ENCODE measurements at regions not wholly inside any gene's neighbourhood (a gene's known extent, or its start where the extent isn't known, plus 50 kb on each side); places are given as distances from the start of the nearest gene placed in this dataset.

GRCh38 chr4:131388277-131388676, 1760.8 kb upstream of the PCDH10 start:
- H3K27ac ChIP-seq (ENCODE audit: low read length) = no peak overlapping the region
- no peak overlapping the region for H3K4me3 ChIP-seq (ENCODE audit: low read length)
- no peaks in the 10 kb centered on the region for H3K9me3 ChIP-seq (ENCODE audit: insufficient read depth, low read length)
- H3K4me1 ChIP-seq (ENCODE audit: low read length) = no peaks in the 10 kb centered on the region
- no peaks in the 10 kb centered on the region for H3K79me2 ChIP-seq (ENCODE audit: low read length)
- no peak overlapping the region for H3K9ac ChIP-seq (ENCODE audit: low read length)
- H3K4me2 ChIP-seq (ENCODE audit: low read length) = no peak overlapping the region
- H4K20me1 ChIP-seq (ENCODE audit: insufficient read depth, low read length) = no peaks in the 10 kb centered on the region
- no peaks in the 10 kb centered on the region for H3K27me3 ChIP-seq (ENCODE audit: low read depth, low read length)
- no peak overlapping the region for H2AFZ ChIP-seq (ENCODE audit: low read depth, low read length)
- no peak for TF ChIP-seq EZH2phosphoT487 (IDR thresholded peaks at IDR 0.05; ENCODE audit: low read depth)
- TF ChIP-seq CTCF (IDR thresholded peaks at IDR 0.05; ENCODE audit: low read depth, low read length) = no peak
- H3K36me3 ChIP-seq (replicated peaks; ENCODE audit: low read depth, low read length) = no peaks in the 10 kb centered on the region

GRCh38 chr4:131408102-131408501, 1741.0 kb upstream of the PCDH10 start:
- Histone ChIP-seq H3K79me2 (ENCODE audit: low read length) (no peaks in the 10 kb centered on the region), H4K20me1 (ENCODE audit: insufficient read depth, low read length) (no peaks in the 10 kb centered on the region), H3K4me3 (ENCODE audit: low read length) (no peak overlapping the region), H3K9me3 (ENCODE audit: insufficient read depth, low read length) (no peaks in the 10 kb centered on the region), H2AFZ (ENCODE audit: low read depth, low read length) (no peak overlapping the region), H3K27ac (ENCODE audit: low read length) (no peak overlapping the region), H3K9ac (ENCODE audit: low read length) (no peak overlapping the region), H3K27me3 (ENCODE audit: low read depth, low read length) (no peaks in the 10 kb centered on the region), H3K4me1 (ENCODE audit: low read length) (no peaks in the 10 kb centered on the region), H3K36me3 (replicated peaks; ENCODE audit: low read depth, low read length) (peaks cover 4% of the 10 kb centered on the region), H3K4me2 (ENCODE audit: low read length) (no peak overlapping the region)
- no peak for TF ChIP-seq CTCF (IDR thresholded peaks at IDR 0.05; ENCODE audit: low read depth, low read length)
- no peak for TF ChIP-seq EZH2phosphoT487 (IDR thresholded peaks at IDR 0.05; ENCODE audit: low read depth)

- Histone ChIP-seq H3K27me3 (ENCODE audit: low read depth, low read length) (no peaks in the 10 kb centered on the region), H3K9ac (ENCODE audit: low read length) (no peak overlapping the region), H3K4me3 (ENCODE audit: low read length) (no peak overlapping the region), H3K27ac (ENCODE audit: low read length) (no peak overlapping the region), H3K4me2 (ENCODE audit: low read length) (no peak overlapping the region), H3K4me1 (ENCODE audit: low read length) (no peaks in the 10 kb centered on the region), H2AFZ (ENCODE audit: low read depth, low read length) (no peak overlapping the region), H3K79me2 (ENCODE audit: low read length) (no peaks in the 10 kb centered on the region), H4K20me1 (ENCODE audit: insufficient read depth, low read length) (no peaks in the 10 kb centered on the region), H3K9me3 (ENCODE audit: insufficient read depth, low read length) (no peaks in the 10 kb centered on the region), H3K36me3 (replicated peaks; ENCODE audit: low read depth, low read length) (peaks cover 4% of the 10 kb centered on the region)
- TF ChIP-seq CTCF (IDR thresholded peaks at IDR 0.05; ENCODE audit: low read depth, low read length) (no peak), EZH2phosphoT487 (IDR thresholded peaks at IDR 0.05; ENCODE audit: low read depth) (no peak)
Measured at GRCh38 chr4:131411393-131411792, 1737.7 kb upstream of the PCDH10 start.

GRCh38 chr4:131419147-131419546, 1729.9 kb upstream of the PCDH10 start:
- no peaks in the 10 kb centered on the region for H4K20me1 ChIP-seq (ENCODE audit: insufficient read depth, low read length)
- no peaks in the 10 kb centered on the region for H3K4me1 ChIP-seq (ENCODE audit: low read length)
- no peak overlapping the region for H3K4me2 ChIP-seq (ENCODE audit: low read length)
- no peak for TF ChIP-seq CTCF (IDR thresholded peaks at IDR 0.05; ENCODE audit: low read depth, low read length)
- TF ChIP-seq EZH2phosphoT487 (IDR thresholded peaks at IDR 0.05; ENCODE audit: low read depth) = no peak
- H3K79me2 ChIP-seq (ENCODE audit: low read length) = no peaks in the 10 kb centered on the region
- H3K4me3 ChIP-seq (ENCODE audit: low read length) = no peak overlapping the region
- H3K27ac ChIP-seq (ENCODE audit: low read length) = no peak overlapping the region
- no peak overlapping the region for H3K9ac ChIP-seq (ENCODE audit: low read length)
- no peaks in the 10 kb centered on the region for H3K9me3 ChIP-seq (ENCODE audit: insufficient read depth, low read length)
- no peak overlapping the region for H2AFZ ChIP-seq (ENCODE audit: low read depth, low read length)
- H3K27me3 ChIP-seq (ENCODE audit: low read depth, low read length) = no peaks in the 10 kb centered on the region
- no peaks in the 10 kb centered on the region for H3K36me3 ChIP-seq (replicated peaks; ENCODE audit: low read depth, low read length)

All from OCI-LY3 (cell line).